ENCODE measurements at regions not wholly inside any gene's neighbourhood (a gene's known extent, or its start where the extent isn't known, plus 50 kb on each side); places are given as distances from the start of the nearest gene placed in this dataset.

- Histone ChIP-seq H3K4me3 (ENCODE audit: control insufficient read depth in 1 of 7, extremely low read depth in 1 of 7, insufficient read depth in 4 of 7, low read depth in 2 of 7, low read length in 6 of 7) (no peak overlapping the region), H3K9me3 (ENCODE audit: control extremely low read depth in 1 of 5, control insufficient read depth in 4 of 5, insufficient read depth in 2 of 5, low read depth in 1 of 5, low read length in 4 of 5) (peaks cover 0 to 17% (median 5%) of the 10 kb centered on the region in 5 experiments), H3K27ac (ENCODE audit: insufficient read depth in 1 of 2, low read depth in 1 of 2, low read length in 2 of 2, poor library complexity in 1 of 2, severe bottlenecking in 2 of 2) (no peak overlapping the region), H3K36me3 (ENCODE audit: control insufficient read depth in 4 of 4, insufficient read depth in 4 of 4, low read length in 3 of 4) (no peaks in the 10 kb centered on the region), H3K4me1 (ENCODE audit: control extremely low read depth in 1 of 4, control insufficient read depth in 4 of 4, insufficient read depth in 4 of 4, low read length in 3 of 4) (no peaks in the 10 kb centered on the region), H3K27me3 (replicated peaks in 2 of 5; ENCODE audit: control insufficient read depth in 4 of 5, insufficient read depth in 5 of 5, low read length in 4 of 5) (peaks cover 0 to 8% (median 3%) of the 10 kb centered on the region in 5 experiments)
- CTCF ChIA-PET: no interaction called here
- no peak for DNase-seq
- POLR2A ChIA-PET: interaction anchor here (0.6 kb wide), 1 partner anchor 25 kb away, joined by 4 read pairs; no protein-coding TSS in a partner anchor
- WGBS (ENCODE audit: insufficient coverage): 100% methylated on average over 2 of the region's 2 CpGs
These were observed 115.3 kb upstream of the FSTL4 start for GRCh38 chr5:133727636-133728035.

DNA sequence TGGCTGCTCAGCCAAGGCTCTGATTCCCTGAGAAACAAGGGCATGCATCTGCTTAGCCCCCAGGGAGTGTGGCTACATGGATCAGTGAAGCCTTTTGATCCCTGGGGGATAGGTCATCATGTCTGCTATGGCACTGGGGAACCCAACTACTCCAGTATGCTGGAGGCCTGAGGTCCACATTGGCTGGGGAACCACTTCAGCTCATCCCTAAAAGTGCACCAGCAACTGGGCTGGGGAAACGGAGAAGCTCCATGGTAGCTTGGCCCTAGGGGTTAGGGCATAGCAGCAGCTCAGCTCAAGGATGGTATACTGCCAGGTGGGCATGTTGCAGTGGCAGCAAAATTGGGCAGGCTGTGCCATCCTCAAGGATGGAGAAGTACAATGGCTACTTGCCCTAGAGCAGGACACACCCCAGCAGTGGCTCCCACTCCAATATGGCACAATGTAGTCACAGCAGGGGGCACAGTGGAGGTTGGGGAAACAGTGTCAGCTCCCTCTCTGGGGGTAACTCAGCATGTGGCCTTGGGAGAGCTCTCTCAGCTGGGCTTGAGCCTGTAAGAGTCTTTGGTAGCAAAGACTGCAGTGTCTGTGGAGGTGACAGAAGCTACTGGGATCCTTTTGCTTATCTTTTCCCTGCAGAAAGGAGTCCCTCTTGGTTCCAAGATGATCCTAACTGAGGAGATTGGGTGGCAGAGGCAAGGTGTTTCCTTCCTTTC, 111.5 kb upstream of the FSTL4 start:
- Histone ChIP-seq H3K36me3 (ENCODE audit: control insufficient read depth in 4 of 4, insufficient read depth in 4 of 4, low read length in 3 of 4) (no peaks in the 10 kb centered on the region), H3K27ac (ENCODE audit: insufficient read depth in 1 of 2, low read depth in 1 of 2, low read length in 2 of 2, poor library complexity in 1 of 2, severe bottlenecking in 2 of 2) (no peak overlapping the region), H3K4me3 (ENCODE audit: control insufficient read depth in 1 of 7, extremely low read depth in 1 of 7, insufficient read depth in 4 of 7, low read depth in 2 of 7, low read length in 6 of 7) (no peak overlapping the region), H3K27me3 (replicated peaks in 2 of 5; ENCODE audit: control insufficient read depth in 4 of 5, insufficient read depth in 5 of 5, low read length in 4 of 5) (peaks cover 0 to 5% (median 3%) of the 10 kb centered on the region in 5 experiments), H3K9me3 (ENCODE audit: control extremely low read depth in 1 of 5, control insufficient read depth in 4 of 5, insufficient read depth in 2 of 5, low read depth in 1 of 5, low read length in 4 of 5) (peaks cover 5 to 22% (median 8%) of the 10 kb centered on the region in 5 experiments), H3K4me1 (ENCODE audit: control extremely low read depth in 1 of 4, control insufficient read depth in 4 of 4, insufficient read depth in 4 of 4, low read length in 3 of 4) (no peaks in the 10 kb centered on the region)
- 25% methylated on average over 1 of the region's 1 CpG for WGBS (ENCODE audit: insufficient coverage)
- ChIA-PET POLR2A (no interaction called here), CTCF (no interaction called here)
- no peak for DNase-seq

GRCh38 chr5:133723126-133723525, 110.8 kb upstream of the FSTL4 start:
- peaks cover 5 to 22% (median 8%) of the 10 kb centered on the region in 5 experiments for H3K9me3 ChIP-seq (ENCODE audit: control extremely low read depth in 1 of 5, control insufficient read depth in 4 of 5, insufficient read depth in 2 of 5, low read depth in 1 of 5, low read length in 4 of 5)
- H3K4me1 ChIP-seq (ENCODE audit: control extremely low read depth in 1 of 4, control insufficient read depth in 4 of 4, insufficient read depth in 4 of 4, low read length in 3 of 4): no peaks in the 10 kb centered on the region
- no peaks in the 10 kb centered on the region for H3K36me3 ChIP-seq (ENCODE audit: control insufficient read depth in 4 of 4, insufficient read depth in 4 of 4, low read length in 3 of 4)
- POLR2A ChIA-PET: no interaction called here
- H3K27ac ChIP-seq (ENCODE audit: insufficient read depth in 1 of 2, low read depth in 1 of 2, low read length in 2 of 2, poor library complexity in 1 of 2, severe bottlenecking in 2 of 2): no peak overlapping the region
- no peak for DNase-seq
- peaks cover 0 to 4% (median 3%) of the 10 kb centered on the region in 5 experiments for H3K27me3 ChIP-seq (replicated peaks in 2 of 5; ENCODE audit: control insufficient read depth in 4 of 5, insufficient read depth in 5 of 5, low read length in 4 of 5)
- no peak overlapping the region for H3K4me3 ChIP-seq (ENCODE audit: control insufficient read depth in 1 of 7, extremely low read depth in 1 of 7, insufficient read depth in 4 of 7, low read depth in 2 of 7, low read length in 6 of 7)
- CTCF ChIA-PET: no interaction called here
- 92% methylated on average over 2 of the region's 2 CpGs for WGBS (ENCODE audit: insufficient coverage)

- ChIA-PET CTCF (no interaction called here), POLR2A (no interaction called here)
- H3K4me3 ChIP-seq (ENCODE audit: control insufficient read depth in 1 of 7, extremely low read depth in 1 of 7, insufficient read depth in 4 of 7, low read depth in 2 of 7, low read length in 6 of 7): no peak overlapping the region
- H3K36me3 ChIP-seq (ENCODE audit: control insufficient read depth in 4 of 4, insufficient read depth in 4 of 4, low read length in 3 of 4): no peaks in the 10 kb centered on the region
- H3K27ac ChIP-seq (ENCODE audit: insufficient read depth in 1 of 2, low read depth in 1 of 2, low read length in 2 of 2, poor library complexity in 1 of 2, severe bottlenecking in 2 of 2): no peak overlapping the region
- DNase-seq: no peak
- H3K9me3 ChIP-seq (ENCODE audit: control extremely low read depth in 1 of 5, control insufficient read depth in 4 of 5, insufficient read depth in 2 of 5, low read depth in 1 of 5, low read length in 4 of 5): peaks cover 5 to 22% (median 8%) of the 10 kb centered on the region in 5 experiments
- peaks cover 0 to 4% (median 3%) of the 10 kb centered on the region in 5 experiments for H3K27me3 ChIP-seq (replicated peaks in 2 of 5; ENCODE audit: control insufficient read depth in 4 of 5, insufficient read depth in 5 of 5, low read length in 4 of 5)
- no peaks in the 10 kb centered on the region for H3K4me1 ChIP-seq (ENCODE audit: control extremely low read depth in 1 of 4, control insufficient read depth in 4 of 4, insufficient read depth in 4 of 4, low read length in 3 of 4)
These were observed 109.0 kb upstream of the FSTL4 start for GRCh38 chr5:133721365-133721764.

DNA sequence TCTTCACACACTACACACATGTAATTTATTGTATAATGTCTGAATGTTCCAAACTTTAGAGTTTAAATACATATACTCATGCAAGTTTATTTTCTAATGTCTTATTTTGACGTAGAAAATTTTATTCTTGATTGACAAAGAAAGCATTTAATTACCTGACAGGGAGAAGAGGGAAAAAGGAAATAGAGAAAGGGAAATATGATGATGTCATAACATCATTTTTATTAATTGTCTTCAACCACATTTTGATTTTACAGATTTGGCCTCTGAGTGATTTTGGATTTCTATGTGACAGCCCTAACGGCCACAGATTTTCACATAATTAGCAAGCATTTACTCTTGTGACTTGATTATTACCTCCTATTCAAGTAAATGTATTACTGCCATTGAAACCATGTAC, 106.1 kb upstream of the FSTL4 start:
- Histone ChIP-seq H3K9me3 (ENCODE audit: control extremely low read depth in 1 of 5, control insufficient read depth in 4 of 5, insufficient read depth in 2 of 5, low read depth in 1 of 5, low read length in 4 of 5) (peaks cover 3 to 20% (median 7%) of the 10 kb centered on the region in 5 experiments), H3K36me3 (ENCODE audit: control insufficient read depth in 4 of 4, insufficient read depth in 4 of 4, low read length in 3 of 4) (no peaks in the 10 kb centered on the region), H3K4me1 (ENCODE audit: control extremely low read depth in 1 of 4, control insufficient read depth in 4 of 4, insufficient read depth in 4 of 4, low read length in 3 of 4) (no peaks in the 10 kb centered on the region), H3K4me3 (ENCODE audit: control insufficient read depth in 1 of 7, extremely low read depth in 1 of 7, insufficient read depth in 4 of 7, low read depth in 2 of 7, low read length in 6 of 7) (no peak overlapping the region), H3K27ac (ENCODE audit: insufficient read depth in 1 of 2, low read depth in 1 of 2, low read length in 2 of 2, poor library complexity in 1 of 2, severe bottlenecking in 2 of 2) (no peak overlapping the region), H3K27me3 (replicated peaks in 2 of 5; ENCODE audit: control insufficient read depth in 4 of 5, insufficient read depth in 5 of 5, low read length in 4 of 5) (peaks cover 0 to 3% (median 0%) of the 10 kb centered on the region in 5 experiments)
- DNase-seq: no peak
- POLR2A ChIA-PET: no interaction called here
- CTCF ChIA-PET: no interaction called here
- 33% methylated on average over 1 of the region's 2 CpGs for WGBS (ENCODE audit: insufficient coverage)

DNA sequence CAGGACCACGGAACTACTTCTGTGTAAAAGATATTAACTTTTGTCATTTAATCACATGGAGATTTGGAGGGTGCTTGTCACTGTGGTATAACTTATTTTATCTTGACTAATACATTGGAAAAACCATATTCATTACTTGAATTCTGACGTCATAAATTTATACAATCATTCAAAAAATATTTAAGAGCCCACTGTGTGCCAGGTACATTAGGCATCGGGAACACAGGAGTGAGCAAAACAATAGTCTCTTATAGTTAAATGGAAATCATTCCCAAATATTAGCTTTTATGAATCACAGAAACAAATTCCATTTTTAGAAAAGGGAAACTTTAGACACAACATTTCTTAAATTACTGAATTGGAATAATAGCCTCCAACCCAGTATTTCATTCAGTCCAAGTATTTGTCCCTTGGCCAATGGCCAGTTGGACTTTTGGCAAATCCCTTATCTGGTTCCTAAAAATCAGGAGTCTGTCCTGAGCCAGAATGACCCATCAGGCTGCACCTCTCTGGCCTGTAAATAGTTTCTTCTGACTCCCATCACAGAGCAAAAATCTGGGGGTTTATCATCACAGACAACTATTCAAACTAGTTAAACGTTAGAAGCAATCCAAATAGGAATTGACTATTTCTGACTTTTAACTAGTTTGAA, 104.3 kb upstream of the FSTL4 start:
- no peak for DNase-seq
- no peak overlapping the region for H3K4me3 ChIP-seq (ENCODE audit: control insufficient read depth in 1 of 7, extremely low read depth in 1 of 7, insufficient read depth in 4 of 7, low read depth in 2 of 7, low read length in 6 of 7)
- H3K27me3 ChIP-seq (replicated peaks in 2 of 5; ENCODE audit: control insufficient read depth in 4 of 5, insufficient read depth in 5 of 5, low read length in 4 of 5): peaks cover 0 to 3% (median 2%) of the 10 kb centered on the region in 5 experiments
- POLR2A ChIA-PET: no interaction called here
- H3K9me3 ChIP-seq (ENCODE audit: control extremely low read depth in 1 of 5, control insufficient read depth in 4 of 5, insufficient read depth in 2 of 5, low read depth in 1 of 5, low read length in 4 of 5): peaks cover 0 to 5% (median 3%) of the 10 kb centered on the region in 5 experiments
- H3K36me3 ChIP-seq (ENCODE audit: control insufficient read depth in 4 of 4, insufficient read depth in 4 of 4, low read length in 3 of 4): no peaks in the 10 kb centered on the region
- H3K4me1 ChIP-seq (ENCODE audit: control extremely low read depth in 1 of 4, control insufficient read depth in 4 of 4, insufficient read depth in 4 of 4, low read length in 3 of 4): no peaks in the 10 kb centered on the region
- CTCF ChIA-PET: no interaction called here
- no peak overlapping the region for H3K27ac ChIP-seq (ENCODE audit: insufficient read depth in 1 of 2, low read depth in 1 of 2, low read length in 2 of 2, poor library complexity in 1 of 2, severe bottlenecking in 2 of 2)
- WGBS (ENCODE audit: insufficient coverage): 100% methylated on average over 2 of the region's 4 CpGs

DNA sequence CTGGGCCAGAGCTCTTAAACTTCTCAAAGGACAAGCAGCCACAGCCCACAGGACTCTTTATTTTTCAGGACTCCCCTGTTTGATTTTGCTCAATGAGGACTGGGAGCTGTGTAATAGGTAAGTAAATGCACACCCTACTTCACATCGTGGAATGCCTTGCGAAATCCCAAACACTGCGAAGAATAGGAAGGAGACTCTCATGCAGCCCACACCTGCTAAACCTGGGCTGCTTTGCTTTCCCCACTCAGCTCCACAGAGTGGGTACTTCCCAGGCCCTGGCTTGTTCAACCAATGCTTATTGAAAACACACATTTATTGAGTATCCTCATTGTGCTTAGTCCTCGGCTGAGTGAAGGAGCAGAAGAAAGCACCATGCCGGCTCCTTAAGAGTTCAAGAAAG, 103.3 kb upstream of the FSTL4 start:
- DNase-seq: no peak
- POLR2A ChIA-PET: no interaction called here
- CTCF ChIA-PET: no interaction called here
- Histone ChIP-seq H3K36me3 (ENCODE audit: control insufficient read depth in 4 of 4, insufficient read depth in 4 of 4, low read length in 3 of 4) (no peaks in the 10 kb centered on the region), H3K4me1 (ENCODE audit: control extremely low read depth in 1 of 4, control insufficient read depth in 4 of 4, insufficient read depth in 4 of 4, low read length in 3 of 4) (no peaks in the 10 kb centered on the region), H3K27ac (ENCODE audit: insufficient read depth in 1 of 2, low read depth in 1 of 2, low read length in 2 of 2, poor library complexity in 1 of 2, severe bottlenecking in 2 of 2) (no peak overlapping the region), H3K27me3 (replicated peaks in 2 of 5; ENCODE audit: control insufficient read depth in 4 of 5, insufficient read depth in 5 of 5, low read length in 4 of 5) (peaks cover 0 to 3% (median 2%) of the 10 kb centered on the region in 5 experiments), H3K4me3 (ENCODE audit: control insufficient read depth in 1 of 7, extremely low read depth in 1 of 7, insufficient read depth in 4 of 7, low read depth in 2 of 7, low read length in 6 of 7) (no peak overlapping the region), H3K9me3 (ENCODE audit: control extremely low read depth in 1 of 5, control insufficient read depth in 4 of 5, insufficient read depth in 2 of 5, low read depth in 1 of 5, low read length in 4 of 5) (peaks cover 0 to 3% (median 0%) of the 10 kb centered on the region in 5 experiments)
- 86% methylated on average over 5 of the region's 5 CpGs for WGBS (ENCODE audit: insufficient coverage)

Measured in common myeloid progenitor, CD34-positive (primary cell).